Endothelial cell of hepatic sinusoid (primary cell): ENCODE measurements at regions not wholly inside any gene's neighbourhood (a gene's known extent, or its start where the extent isn't known, plus 50 kb on each side); places are given as distances from the start of the nearest gene placed in this dataset.

Experiments used
- in situ Hi-C: cut with HindIII; loops from 2 replicates; pipeline ENCODE4 v1.10.0; 2017; ENCODE audit warnings: low sequenced_read_pairs

- in situ Hi-C loops: no loop called here
These were observed 587.4 kb upstream of the MDFIC2 start for GRCh38 chr3:70899816-70900215.

- in situ Hi-C loops: no loop called here
These were observed 577.6 kb upstream of the MDFIC2 start for GRCh38 chr3:70890020-70890394.

- in situ Hi-C loops: no loop called here
These were observed 577.0 kb upstream of the MDFIC2 start for GRCh38 chr3:70889162-70890019.

GRCh38 chr3:70885636-70886035 is 573.2 kb upstream of the MDFIC2 start:
- in situ Hi-C loops: no loop called here

- in situ Hi-C loops: no loop called here
These were observed 569.7 kb upstream of the MDFIC2 start for GRCh38 chr3:70882104-70882503.

GRCh38 chr3:70880421-70880820 is 568.0 kb upstream of the MDFIC2 start:
- in situ Hi-C loops: no loop called here

GRCh38 chr3:70876154-70876553 is 563.7 kb upstream of the MDFIC2 start:
- in situ Hi-C loops: no loop called here

- in situ Hi-C loops: no loop called here
These were observed 561.8 kb upstream of the MDFIC2 start for GRCh38 chr3:70874196-70874595.

GRCh38 chr3:70873686-70874085 is 561.2 kb upstream of the MDFIC2 start:
- in situ Hi-C loops: no loop called here

GRCh38 chr3:70871909-70872656 is 559.6 kb upstream of the MDFIC2 start:
- in situ Hi-C loops: no loop called here

- in situ Hi-C loops: no loop called here
These were observed 558.1 kb upstream of the MDFIC2 start for GRCh38 chr3:70870576-70870975.

- in situ Hi-C loops: no loop called here
These were observed 556.1 kb upstream of the MDFIC2 start for GRCh38 chr3:70868561-70868960.

- in situ Hi-C loops: no loop called here
These were observed 550.6 kb upstream of the MDFIC2 start for GRCh38 chr3:70863049-70863448.

GRCh38 chr3:70861855-70862254 is 549.4 kb upstream of the MDFIC2 start:
- in situ Hi-C loops: no loop called here

GRCh38 chr3:70861234-70861633 is 548.8 kb upstream of the MDFIC2 start:
- in situ Hi-C loops: no loop called here

- in situ Hi-C loops: no loop called here
These were observed 545.5 kb upstream of the MDFIC2 start for GRCh38 chr3:70857916-70858315.

GRCh38 chr3:70856414-70857162 is 544.1 kb upstream of the MDFIC2 start:
- in situ Hi-C loops: no loop called here

GRCh38 chr3:70855149-70855548 is 542.7 kb upstream of the MDFIC2 start:
- in situ Hi-C loops: no loop called here

- in situ Hi-C loops: no loop called here
These were observed 541.7 kb upstream of the MDFIC2 start for GRCh38 chr3:70854108-70854507.

GRCh38 chr3:70853161-70853944 is 540.9 kb upstream of the MDFIC2 start:
- in situ Hi-C loops: no loop called here
